ENCODE measurements at regions not wholly inside any gene's neighbourhood (a gene's known extent, or its start where the extent isn't known, plus 50 kb on each side); places are given as distances from the start of the nearest gene placed in this dataset.
"Not testable (repeated sequence)": the region's sequence is repeated elsewhere in the genome, so short reads cannot be mapped to it uniquely, and the experiment has no call there.

- intact Hi-C loops (cut with DNase I): no loop called here
- no peak for FAIRE-seq
These were observed 548.2 kb upstream of the PFKP start for GRCh38 chr10:2519139-2519538.

DNA sequence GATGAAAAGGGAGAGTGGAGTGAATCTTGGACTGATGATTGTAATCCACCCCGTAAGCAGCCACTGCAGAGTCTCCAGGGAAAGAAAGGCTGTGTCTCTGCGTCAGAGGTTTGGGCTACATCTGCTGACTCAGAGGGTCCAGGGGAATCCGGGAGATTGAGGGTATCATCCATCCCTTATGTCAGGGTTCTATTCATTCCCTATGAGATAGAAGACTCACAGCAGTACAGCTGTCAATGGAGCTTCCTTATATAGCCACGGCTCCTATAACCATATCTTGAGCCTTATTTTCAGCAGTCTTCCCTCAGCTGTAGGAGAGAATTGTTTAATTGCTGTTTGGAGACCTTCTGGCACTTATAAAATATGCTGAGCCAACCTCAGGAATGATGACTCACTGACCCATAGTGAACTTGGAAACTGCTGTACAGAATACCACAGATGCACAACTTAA is 558.2 kb upstream of the PFKP start:
- Histone ChIP-seq H3K36me3 (ENCODE audit: control insufficient read depth in 2 of 3, insufficient read depth in 3 of 3, low read length in 3 of 3) (no peaks in the 10 kb centered on the region), H3K9ac (ENCODE audit: low read length in 3 of 3) (no peak overlapping the region), H3K27ac (ENCODE audit: low read depth in 2 of 2, low read length in 2 of 2) (no peak overlapping the region), H3K27me3 (ENCODE audit: control insufficient read depth, insufficient read depth, low read length) (no peaks in the 10 kb centered on the region), H3K9me3 (ENCODE audit: control insufficient read depth in 2 of 3, insufficient read depth in 1 of 3, low read length in 3 of 3) (no peaks in the 10 kb centered on the region), H3K4me1 (ENCODE audit: control insufficient read depth in 2 of 3, insufficient read depth in 2 of 3, low read depth in 1 of 3, low read length in 3 of 3) (no peaks in the 10 kb centered on the region), H3K4me3 (ENCODE audit: low read length in 3 of 3) (no peak overlapping the region)
- DNase-seq (no peak), FAIRE-seq (no peak)
- intact Hi-C loops (cut with DNase I): no loop called here
- TF ChIP-seq, protein P1, sequence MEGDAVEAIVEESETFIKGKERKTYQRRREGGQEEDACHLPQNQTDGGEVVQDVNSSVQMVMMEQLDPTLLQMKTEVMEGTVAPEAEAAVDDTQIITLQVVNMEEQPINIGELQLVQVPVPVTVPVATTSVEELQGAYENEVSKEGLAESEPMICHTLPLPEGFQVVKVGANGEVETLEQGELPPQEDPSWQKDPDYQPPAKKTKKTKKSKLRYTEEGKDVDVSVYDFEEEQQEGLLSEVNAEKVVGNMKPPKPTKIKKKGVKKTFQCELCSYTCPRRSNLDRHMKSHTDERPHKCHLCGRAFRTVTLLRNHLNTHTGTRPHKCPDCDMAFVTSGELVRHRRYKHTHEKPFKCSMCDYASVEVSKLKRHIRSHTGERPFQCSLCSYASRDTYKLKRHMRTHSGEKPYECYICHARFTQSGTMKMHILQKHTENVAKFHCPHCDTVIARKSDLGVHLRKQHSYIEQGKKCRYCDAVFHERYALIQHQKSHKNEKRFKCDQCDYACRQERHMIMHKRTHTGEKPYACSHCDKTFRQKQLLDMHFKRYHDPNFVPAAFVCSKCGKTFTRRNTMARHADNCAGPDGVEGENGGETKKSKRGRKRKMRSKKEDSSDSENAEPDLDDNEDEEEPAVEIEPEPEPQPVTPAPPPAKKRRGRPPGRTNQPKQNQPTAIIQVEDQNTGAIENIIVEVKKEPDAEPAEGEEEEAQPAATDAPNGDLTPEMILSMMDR (IDR thresholded peaks at IDR 0.05; ENCODE audit: borderline replicate concordance, extremely low read depth, insufficient read depth): no peak

More at GRCh38 chr10:2519139-2519538, 548.2 kb upstream of the PFKP start:
- H3K4me1 ChIP-seq (ENCODE audit: control insufficient read depth in 2 of 3, insufficient read depth in 2 of 3, low read depth in 1 of 3, low read length in 3 of 3): no peaks in the 10 kb centered on the region
- no peak overlapping the region for H3K4me3 ChIP-seq (ENCODE audit: low read length in 3 of 3)
- TF ChIP-seq, protein P1 (IDR thresholded peaks at IDR 0.05; ENCODE audit: borderline replicate concordance, extremely low read depth, insufficient read depth): no peak
- H3K27ac ChIP-seq (ENCODE audit: low read depth in 2 of 2, low read length in 2 of 2): no peak overlapping the region
- no peak overlapping the region for H3K9ac ChIP-seq (ENCODE audit: low read length in 3 of 3)
- no peaks in the 10 kb centered on the region for H3K27me3 ChIP-seq (ENCODE audit: control insufficient read depth, insufficient read depth, low read length)
- no peaks in the 10 kb centered on the region for H3K36me3 ChIP-seq (ENCODE audit: control insufficient read depth in 2 of 3, insufficient read depth in 3 of 3, low read length in 3 of 3)
- no peaks in the 10 kb centered on the region for H3K9me3 ChIP-seq (ENCODE audit: control insufficient read depth in 2 of 3, insufficient read depth in 1 of 3, low read length in 3 of 3)
- no peak for DNase-seq

DNA sequence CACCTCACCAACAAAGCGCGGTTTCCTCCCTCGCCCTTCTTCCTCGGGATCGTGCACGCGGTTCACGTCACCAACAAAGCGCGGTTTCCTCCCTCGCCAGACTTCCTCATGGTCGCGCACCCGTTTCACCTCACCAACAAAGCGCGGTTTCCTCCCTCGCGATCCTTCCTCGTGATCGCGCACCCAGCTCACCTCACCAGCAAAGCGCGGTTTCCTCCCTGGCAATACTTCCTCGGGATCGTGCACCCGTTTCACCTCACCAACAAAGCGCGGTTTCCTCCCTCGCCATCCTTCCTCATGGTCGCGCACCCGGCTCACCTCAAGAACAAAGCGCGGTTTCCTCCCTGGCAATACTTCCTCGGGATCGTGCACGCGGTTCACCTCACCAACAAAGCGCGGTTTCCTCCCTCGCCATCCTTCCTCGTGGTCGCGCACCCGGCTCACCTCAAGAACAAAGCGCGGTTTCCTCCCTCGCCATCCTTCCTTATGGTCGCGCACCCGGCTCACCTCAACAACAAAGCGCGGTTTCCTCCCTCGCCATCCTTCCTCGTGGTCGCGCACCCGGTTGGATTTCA is 565.9 kb upstream of the PFKP start:
- FAIRE-seq; H3K4me1 ChIP-seq (ENCODE audit: control insufficient read depth in 2 of 3, insufficient read depth in 2 of 3, low read depth in 1 of 3, low read length in 3 of 3); H3K36me3 ChIP-seq (ENCODE audit: control insufficient read depth in 2 of 3, insufficient read depth in 3 of 3, low read length in 3 of 3); H3K27me3 ChIP-seq (ENCODE audit: control insufficient read depth, insufficient read depth, low read length); intact Hi-C loops (cut with DNase I); H3K9ac ChIP-seq (ENCODE audit: low read length in 3 of 3); H3K27ac ChIP-seq (ENCODE audit: low read depth in 2 of 2, low read length in 2 of 2); H3K9me3 ChIP-seq (ENCODE audit: control insufficient read depth in 2 of 3, insufficient read depth in 1 of 3, low read length in 3 of 3): not testable (repeated sequence)
- DNase-seq: peak in 2 of 5 donors; percentile 27 to 49
- H3K4me3 ChIP-seq (ENCODE audit: low read length in 3 of 3): peak overlapping the region in 1 of 3 donors; percentile 18

- Histone ChIP-seq H3K4me3 (ENCODE audit: low read length in 3 of 3) (no peak overlapping the region), H3K9me3 (ENCODE audit: control insufficient read depth in 2 of 3, insufficient read depth in 1 of 3, low read length in 3 of 3) (no peaks in the 10 kb centered on the region), H3K4me1 (ENCODE audit: control insufficient read depth in 2 of 3, insufficient read depth in 2 of 3, low read depth in 1 of 3, low read length in 3 of 3) (no peaks in the 10 kb centered on the region), H3K27ac (ENCODE audit: low read depth in 2 of 2, low read length in 2 of 2) (no peak overlapping the region), H3K9ac (ENCODE audit: low read length in 3 of 3) (no peak overlapping the region), H3K36me3 (ENCODE audit: control insufficient read depth in 2 of 3, insufficient read depth in 3 of 3, low read length in 3 of 3) (no peaks in the 10 kb centered on the region), H3K27me3 (ENCODE audit: control insufficient read depth, insufficient read depth, low read length) (no peaks in the 10 kb centered on the region)
- DNase-seq (no peak), FAIRE-seq (no peak)
- TF ChIP-seq, protein P1 (IDR thresholded peaks at IDR 0.05; ENCODE audit: borderline replicate concordance, extremely low read depth, insufficient read depth): no peak
- intact Hi-C loops (cut with DNase I): no loop called here
These were observed 572.9 kb upstream of the PFKP start for GRCh38 chr10:2494399-2494798.

All from kidney (tissue), 13 donors.